ENCODE measurements at regions not wholly inside any gene's neighbourhood (a gene's known extent, or its start where the extent isn't known, plus 50 kb on each side); places are given as distances from the start of the nearest gene placed in this dataset.
"Not testable (repeated sequence)": the region's sequence is repeated elsewhere in the genome, so short reads cannot be mapped to it uniquely, and the experiment has no call there.

GRCh38 chr22:11561744-11562143, 3966.2 kb upstream of the OR11H1 start:
- H3K4me1 ChIP-seq (ENCODE audit: control insufficient read depth, insufficient read depth, low read length); H3K27ac ChIP-seq (ENCODE audit: low read depth, low read length); H3K27me3 ChIP-seq (ENCODE audit: control insufficient read depth, insufficient read depth, low read length); H3K4me3 ChIP-seq (ENCODE audit: low read depth, low read length); H3K9ac ChIP-seq (ENCODE audit: low read length); H3K36me3 ChIP-seq (ENCODE audit: control insufficient read depth, insufficient read depth, low read length): not testable (repeated sequence)
- peaks cover 17% of the 10 kb centered on the region for H3K9me3 ChIP-seq (ENCODE audit: control insufficient read depth, insufficient read depth, low read depth, low read length)

GRCh38 chr22:11568837-11569563, 3959.0 kb upstream of the OR11H1 start:
- not testable (repeated sequence) for H3K4me3 ChIP-seq (ENCODE audit: low read depth, low read length); H3K27me3 ChIP-seq (ENCODE audit: control insufficient read depth, insufficient read depth, low read length); H3K27ac ChIP-seq (ENCODE audit: low read depth, low read length); H3K36me3 ChIP-seq (ENCODE audit: control insufficient read depth, insufficient read depth, low read length); H3K4me1 ChIP-seq (ENCODE audit: control insufficient read depth, insufficient read depth, low read length); H3K9ac ChIP-seq (ENCODE audit: low read length)
- peaks cover 61% of the 10 kb centered on the region for H3K9me3 ChIP-seq (ENCODE audit: control insufficient read depth, insufficient read depth, low read depth, low read length)

DNA sequence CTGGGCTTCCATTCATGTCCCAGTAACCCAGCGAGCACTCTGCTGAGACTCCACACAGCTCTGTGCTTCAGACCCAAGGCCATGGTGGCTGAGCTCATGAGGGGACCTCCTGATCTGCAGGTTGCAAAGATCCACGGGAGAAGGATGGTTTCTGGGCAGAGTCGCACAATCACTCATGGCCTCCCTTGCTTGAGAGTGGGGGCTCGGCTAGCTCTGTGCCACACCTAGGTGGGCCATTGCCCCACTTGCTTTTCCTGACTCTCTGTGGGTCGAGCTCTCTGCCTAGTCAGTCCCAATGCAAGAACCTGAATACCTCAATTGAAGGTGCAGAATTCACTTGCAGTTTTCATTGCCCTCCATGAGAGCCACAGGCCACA, 3958.4 kb upstream of the OR11H1 start:
- not testable (repeated sequence) for H3K4me1 ChIP-seq (ENCODE audit: control insufficient read depth, insufficient read depth, low read length); H3K4me3 ChIP-seq (ENCODE audit: low read depth, low read length); H3K27ac ChIP-seq (ENCODE audit: low read depth, low read length); H3K36me3 ChIP-seq (ENCODE audit: control insufficient read depth, insufficient read depth, low read length); H3K27me3 ChIP-seq (ENCODE audit: control insufficient read depth, insufficient read depth, low read length); H3K9ac ChIP-seq (ENCODE audit: low read length)
- peaks cover 66% of the 10 kb centered on the region for H3K9me3 ChIP-seq (ENCODE audit: control insufficient read depth, insufficient read depth, low read depth, low read length)

- H3K27ac ChIP-seq (ENCODE audit: low read depth, low read length); H3K4me3 ChIP-seq (ENCODE audit: low read depth, low read length); H3K27me3 ChIP-seq (ENCODE audit: control insufficient read depth, insufficient read depth, low read length); H3K9ac ChIP-seq (ENCODE audit: low read length); H3K36me3 ChIP-seq (ENCODE audit: control insufficient read depth, insufficient read depth, low read length); H3K4me1 ChIP-seq (ENCODE audit: control insufficient read depth, insufficient read depth, low read length): not testable (repeated sequence)
- peaks cover 86% of the 10 kb centered on the region for H3K9me3 ChIP-seq (ENCODE audit: control insufficient read depth, insufficient read depth, low read depth, low read length)
These were observed 3954.8 kb upstream of the OR11H1 start for GRCh38 chr22:11573154-11573553.

DNA sequence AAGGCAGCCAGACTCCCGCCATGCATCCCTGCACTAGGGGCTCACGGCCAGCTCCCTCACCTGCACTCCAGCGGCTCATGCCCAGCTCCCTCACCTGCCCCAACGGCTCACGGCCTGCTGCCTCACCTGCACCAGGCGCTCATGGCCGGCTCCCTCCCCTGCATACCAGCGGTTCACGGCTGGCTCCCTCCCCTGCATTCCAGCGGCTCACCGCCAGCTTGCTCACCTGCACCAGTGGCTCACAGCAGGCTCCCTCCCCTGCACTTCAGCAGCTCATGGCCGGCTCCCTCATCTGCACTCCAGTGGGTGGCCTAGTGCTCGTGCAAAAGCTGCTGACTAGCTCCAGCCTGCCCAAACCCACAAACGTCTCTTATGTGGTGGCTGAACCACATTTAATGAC, 3953.8 kb upstream of the OR11H1 start:
- not testable (repeated sequence) for H3K27ac ChIP-seq (ENCODE audit: low read depth, low read length); H3K4me3 ChIP-seq (ENCODE audit: low read depth, low read length); H3K27me3 ChIP-seq (ENCODE audit: control insufficient read depth, insufficient read depth, low read length); H3K9ac ChIP-seq (ENCODE audit: low read length); H3K36me3 ChIP-seq (ENCODE audit: control insufficient read depth, insufficient read depth, low read length); H3K4me1 ChIP-seq (ENCODE audit: control insufficient read depth, insufficient read depth, low read length)
- peaks cover 86% of the 10 kb centered on the region for H3K9me3 ChIP-seq (ENCODE audit: control insufficient read depth, insufficient read depth, low read depth, low read length)

GRCh38 chr22:11574659-11575058, 3953.3 kb upstream of the OR11H1 start:
- not testable (repeated sequence) for H3K9ac ChIP-seq (ENCODE audit: low read length); H3K36me3 ChIP-seq (ENCODE audit: control insufficient read depth, insufficient read depth, low read length)
- H3K9me3 ChIP-seq (ENCODE audit: control insufficient read depth, insufficient read depth, low read depth, low read length), result peaks cover 86% of the 10 kb centered on the region

DNA sequence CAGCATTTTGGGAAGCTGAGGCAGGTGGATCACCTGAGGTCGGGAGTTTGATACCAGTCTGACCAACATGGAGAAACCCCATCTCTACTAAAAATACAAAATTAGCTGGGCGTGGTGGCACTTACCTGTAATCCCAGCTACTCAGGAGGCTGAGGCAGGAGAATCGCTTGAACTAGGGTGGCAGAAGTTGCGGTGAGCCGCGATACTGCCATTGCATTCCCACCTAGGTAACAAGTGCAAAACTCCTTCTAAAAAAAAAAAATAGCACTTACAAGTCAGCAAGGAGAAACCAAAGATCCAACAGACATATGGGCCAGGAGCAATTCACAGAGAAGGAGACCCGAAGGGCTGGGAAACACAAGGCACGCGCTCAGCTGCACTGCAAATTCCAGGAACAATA, 3951.3 kb upstream of the OR11H1 start:
- H3K27ac ChIP-seq (ENCODE audit: low read depth, low read length); H3K4me1 ChIP-seq (ENCODE audit: control insufficient read depth, insufficient read depth, low read length): not testable (repeated sequence)
- H3K9me3 ChIP-seq (ENCODE audit: control insufficient read depth, insufficient read depth, low read depth, low read length), result peaks cover 82% of the 10 kb centered on the region

More at GRCh38 chr22:11574659-11575058, 3953.3 kb upstream of the OR11H1 start:
- H3K4me3 ChIP-seq (ENCODE audit: low read depth, low read length); H3K4me1 ChIP-seq (ENCODE audit: control insufficient read depth, insufficient read depth, low read length); H3K27me3 ChIP-seq (ENCODE audit: control insufficient read depth, insufficient read depth, low read length); H3K27ac ChIP-seq (ENCODE audit: low read depth, low read length): not testable (repeated sequence)

DNA sequence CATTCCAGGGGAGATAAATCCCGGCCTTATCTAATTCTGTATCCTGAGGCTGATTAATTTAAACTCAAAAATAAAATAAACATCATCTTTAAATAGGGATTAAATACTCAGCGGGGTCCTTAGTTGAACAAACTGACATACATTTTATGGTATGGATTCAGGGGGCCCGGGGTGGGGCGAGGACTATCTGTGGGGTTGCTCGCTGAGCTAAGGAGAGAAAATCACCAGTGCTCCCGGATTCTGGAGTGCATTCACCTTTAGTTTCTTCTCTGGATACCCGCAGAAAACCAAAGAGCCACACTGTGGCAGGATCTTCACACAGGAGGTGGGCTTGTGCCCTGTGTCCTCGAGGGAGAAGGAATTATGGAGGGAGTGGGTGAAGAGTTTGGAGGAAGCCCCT, 3949.9 kb upstream of the OR11H1 start:
- H3K27me3 ChIP-seq (ENCODE audit: control insufficient read depth, insufficient read depth, low read length); H3K4me1 ChIP-seq (ENCODE audit: control insufficient read depth, insufficient read depth, low read length); H3K9ac ChIP-seq (ENCODE audit: low read length); H3K27ac ChIP-seq (ENCODE audit: low read depth, low read length); H3K36me3 ChIP-seq (ENCODE audit: control insufficient read depth, insufficient read depth, low read length); H3K4me3 ChIP-seq (ENCODE audit: low read depth, low read length): not testable (repeated sequence)
- peaks cover 82% of the 10 kb centered on the region for H3K9me3 ChIP-seq (ENCODE audit: control insufficient read depth, insufficient read depth, low read depth, low read length)

More for the DNA sequence above, 3951.3 kb upstream of the OR11H1 start:
- not testable (repeated sequence) for H3K4me3 ChIP-seq (ENCODE audit: low read depth, low read length); H3K36me3 ChIP-seq (ENCODE audit: control insufficient read depth, insufficient read depth, low read length); H3K27me3 ChIP-seq (ENCODE audit: control insufficient read depth, insufficient read depth, low read length); H3K9ac ChIP-seq (ENCODE audit: low read length)

DNA sequence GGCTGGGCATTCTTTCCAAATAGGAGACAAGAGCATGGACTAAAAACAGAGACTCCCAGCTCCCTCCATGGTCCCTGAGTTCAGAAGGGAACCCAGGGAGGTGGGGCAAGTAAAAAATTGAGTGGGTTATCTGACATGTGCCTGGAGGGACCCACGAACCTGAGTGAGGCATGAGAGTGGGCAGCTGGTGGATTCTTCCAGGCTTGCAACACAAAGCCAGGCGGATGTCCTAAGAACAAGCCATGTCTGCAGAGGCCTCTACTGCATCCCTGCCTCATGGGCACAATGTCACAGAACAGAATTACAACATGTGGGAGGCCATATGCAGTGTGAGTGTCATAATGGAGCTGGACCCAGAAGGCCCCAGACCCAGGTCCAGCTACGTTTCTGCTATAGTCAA, 3949.4 kb upstream of the OR11H1 start:
- not testable (repeated sequence) for H3K4me3 ChIP-seq (ENCODE audit: low read depth, low read length); H3K27me3 ChIP-seq (ENCODE audit: control insufficient read depth, insufficient read depth, low read length); H3K4me1 ChIP-seq (ENCODE audit: control insufficient read depth, insufficient read depth, low read length); H3K9ac ChIP-seq (ENCODE audit: low read length); H3K36me3 ChIP-seq (ENCODE audit: control insufficient read depth, insufficient read depth, low read length); H3K27ac ChIP-seq (ENCODE audit: low read depth, low read length)
- H3K9me3 ChIP-seq (ENCODE audit: control insufficient read depth, insufficient read depth, low read depth, low read length), result peaks cover 82% of the 10 kb centered on the region

DNA sequence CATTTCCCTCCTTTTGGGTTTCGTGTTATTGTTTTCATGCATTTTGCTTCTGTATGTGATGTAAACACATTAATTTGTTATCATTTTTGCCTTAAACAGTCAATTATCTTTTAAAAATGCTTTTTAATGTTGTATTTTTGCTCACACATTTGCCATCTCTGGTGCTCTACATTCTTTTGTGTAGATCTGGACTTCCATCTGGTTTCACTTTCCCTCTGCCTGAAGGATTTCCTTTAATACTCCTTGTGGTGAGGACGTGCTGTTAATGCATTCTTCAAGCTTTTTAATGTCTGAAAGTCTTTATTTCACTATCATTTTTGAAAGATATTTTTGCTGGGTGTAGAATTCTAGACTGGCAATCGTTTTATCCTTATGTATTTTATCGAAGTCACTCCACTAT, 3945.9 kb upstream of the OR11H1 start:
- not testable (repeated sequence) for H3K27ac ChIP-seq (ENCODE audit: low read depth, low read length); H3K9ac ChIP-seq (ENCODE audit: low read length); H3K27me3 ChIP-seq (ENCODE audit: control insufficient read depth, insufficient read depth, low read length); H3K36me3 ChIP-seq (ENCODE audit: control insufficient read depth, insufficient read depth, low read length); H3K4me3 ChIP-seq (ENCODE audit: low read depth, low read length); H3K4me1 ChIP-seq (ENCODE audit: control insufficient read depth, insufficient read depth, low read length)
- H3K9me3 ChIP-seq (ENCODE audit: control insufficient read depth, insufficient read depth, low read depth, low read length), result peaks cover 76% of the 10 kb centered on the region

- H3K4me3 ChIP-seq (ENCODE audit: low read depth, low read length); H3K4me1 ChIP-seq (ENCODE audit: control insufficient read depth, insufficient read depth, low read length); H3K27ac ChIP-seq (ENCODE audit: low read depth, low read length); H3K27me3 ChIP-seq (ENCODE audit: control insufficient read depth, insufficient read depth, low read length); H3K9ac ChIP-seq (ENCODE audit: low read length); H3K36me3 ChIP-seq (ENCODE audit: control insufficient read depth, insufficient read depth, low read length): not testable (repeated sequence)
- peaks cover 59% of the 10 kb centered on the region for H3K9me3 ChIP-seq (ENCODE audit: control insufficient read depth, insufficient read depth, low read depth, low read length)
These were observed 3943.8 kb upstream of the OR11H1 start for GRCh38 chr22:11584231-11584630.

DNA sequence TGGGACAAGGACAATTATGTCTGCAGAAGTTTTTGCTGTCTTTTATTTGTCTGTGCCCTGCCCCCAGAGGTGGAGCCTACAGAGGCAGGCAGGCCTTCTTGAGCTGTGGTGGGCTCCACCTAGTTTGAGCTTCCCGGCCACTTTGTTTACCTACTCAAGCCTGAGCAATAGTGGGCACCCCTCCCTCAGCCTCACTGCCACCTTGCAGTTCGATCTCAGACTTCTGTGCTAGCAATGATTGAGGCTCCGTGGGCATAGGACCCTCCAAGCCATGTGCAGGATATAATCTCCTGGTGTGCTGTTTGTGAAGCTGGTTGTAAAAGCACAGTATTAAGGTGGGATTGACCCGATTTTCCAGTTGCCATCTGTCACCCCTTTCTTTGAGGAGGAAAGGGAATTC, 3933.4 kb upstream of the OR11H1 start:
- H3K4me3 ChIP-seq (ENCODE audit: low read depth, low read length); H3K9ac ChIP-seq (ENCODE audit: low read length); H3K4me1 ChIP-seq (ENCODE audit: control insufficient read depth, insufficient read depth, low read length); H3K27me3 ChIP-seq (ENCODE audit: control insufficient read depth, insufficient read depth, low read length); H3K27ac ChIP-seq (ENCODE audit: low read depth, low read length); H3K36me3 ChIP-seq (ENCODE audit: control insufficient read depth, insufficient read depth, low read length): not testable (repeated sequence)
- H3K9me3 ChIP-seq (ENCODE audit: control insufficient read depth, insufficient read depth, low read depth, low read length), result peaks cover 53% of the 10 kb centered on the region
